Caco-2 (cell line): ENCODE measurements at regions not wholly inside any gene's neighbourhood (a gene's known extent, or its start where the extent isn't known, plus 50 kb on each side); places are given as distances from the start of the nearest gene placed in this dataset.

Experiments used
- BruUV-seq: library from RNA; stranded (reverse); fragments of 400-500 nt; replicated peaks from 2 replicates; lab custom pipeline; 2021; lab: Mats Ljungman, UMichigan
- CTCF ChIA-PET: fragments of 300-600 bp; sonication (Branson Sonifier 250); formaldehyde crosslinking; loops from one replicate; lab custom pipeline; 2022; ENCODE audit warnings: antibody characterized with exemption; lab: Charles Lee
- POLR2A ChIA-PET: fragments of 300-600 bp; sonication (Branson Sonifier 250); formaldehyde crosslinking; loops from one replicate; lab custom pipeline; 2022; ENCODE audit warnings: antibody characterized with exemption; lab: Charles Lee
- DNase-seq, 2 experiments: peaks; one replicate each; pipeline versions ENCODE4 v3.0.0 to v3.0.0-alpha.2; 2020 to 2022
- H3K27me3 ChIP-seq: replicated peaks from 2 replicates; pipeline ENCODE4 v1.6.0; 2011; ENCODE audit warnings: low read length; ENCODE audit not compliant: control insufficient read depth, insufficient read depth
- H3K36me3 ChIP-seq: 2 replicates; pipeline ENCODE4 v1.5.1; 2011; ENCODE audit warnings: low read length; ENCODE audit not compliant: control insufficient read depth, insufficient read depth
- H3K4me1 ChIP-seq: fragments of 250-450 bp; sonication (Bioruptor Pico); 2 replicates; pipeline ENCODE4 v1.5.1; 2020; ENCODE audit warnings: mild to moderate bottlenecking
- H3K4me3 ChIP-seq: 2 replicates; pipeline ENCODE4 v1.5.1; 2011; ENCODE audit warnings: low read depth, mild to moderate bottlenecking, control low read depth, low read length
- H3K9me3 ChIP-seq: fragments of 250-450 bp; sonication (Bioruptor Pico); 2 replicates; pipeline ENCODE4 v1.5.1; 2020; ENCODE audit warnings: mild to moderate bottlenecking, moderate library complexity
- H3K27ac Mint-ChIP-seq: one replicate; pipeline ENCODE4 v1.8.0; 2022; ENCODE audit warnings: mixed read lengths; ENCODE audit not compliant: unreplicated experiment
- H3K27me3 Mint-ChIP-seq: one replicate; pipeline ENCODE4 v1.8.0; 2022; ENCODE audit warnings: mixed read lengths; ENCODE audit not compliant: insufficient read depth, unreplicated experiment
- H3K36me3 Mint-ChIP-seq: one replicate; pipeline ENCODE4 v1.8.0; 2022; ENCODE audit warnings: mild to moderate bottlenecking, mixed read lengths; ENCODE audit not compliant: insufficient read depth, unreplicated experiment
- H3K4me1 Mint-ChIP-seq: one replicate; pipeline ENCODE4 v1.8.0; 2022; ENCODE audit warnings: low read depth, mixed read lengths; ENCODE audit not compliant: unreplicated experiment
- H3K4me3 Mint-ChIP-seq: one replicate; pipeline ENCODE4 v1.8.0; 2022; ENCODE audit warnings: mild to moderate bottlenecking, moderate library complexity, mixed read lengths; ENCODE audit not compliant: unreplicated experiment
- H3K9me3 Mint-ChIP-seq: one replicate; pipeline ENCODE4 v1.8.0; 2022; ENCODE audit warnings: mixed read lengths; ENCODE audit not compliant: unreplicated experiment
- CTCF ChIP-seq, 2 experiments: fragments of 200-600 bp in 1 of 2; IDR thresholded peaks; 1 replicate in 1 of 2; 2 replicates in 1 of 2; pipeline versions ENCODE4 v1.5.1 to v1.8.0; 2011 to 2022; ENCODE audit warnings: antibody characterized with exemption in 1 of 2, control low read depth in 1 of 2, inconsistent platforms in 1 of 2, low read depth in 1 of 2, low read length in 1 of 2, mild to moderate bottlenecking in 1 of 2, moderate library complexity in 1 of 2; ENCODE audit not compliant: insufficient read depth in 1 of 2, severe bottlenecking in 1 of 2, unreplicated experiment in 1 of 2
- intact Hi-C: fragments of 100-400 bp; cut with micrococcal nuclease; formaldehyde crosslinking; loops from one replicate; pipeline ENCODE4 v1.10.0; 2022; ENCODE audit not compliant: unreplicated experiment

- Histone ChIP-seq H3K9me3 (no peaks in the 10 kb centered on the region), H3K4me3 (no peak overlapping the region), H3K4me1 (0 out of 2 replicates have a peak, but pooled peaks cover 7% of the 10 kb centered on the region), H3K36me3 (no peaks in the 10 kb centered on the region), H3K27me3 (no peaks in the 10 kb centered on the region)
- Mint-ChIP-seq H3K9me3 (no peaks in the 10 kb centered on the region), H3K36me3 (no peaks in the 10 kb centered on the region), H3K27ac (no peak overlapping the region), H3K27me3 (no peaks in the 10 kb centered on the region), H3K4me3 (no peak overlapping the region), H3K4me1 (peaks cover 8% of the 10 kb centered on the region)
- DNase-seq = no peak
- POLR2A ChIA-PET = no interaction called here
- no TSS peak for BruUV-seq
- CTCF ChIA-PET = no interaction called here
- TF ChIP-seq CTCF (IDR thresholded peaks at IDR 0.05; ENCODE audit: insufficient read depth in 1 of 2, low read depth in 1 of 2, low read length in 1 of 2, severe bottlenecking in 1 of 2, unreplicated experiment in 1 of 2) = no peak
- intact Hi-C loops = loop anchor here (5.0 kb wide), 1 partner anchor 102 kb away; no protein-coding TSS in a partner anchor
Observed at GRCh38 chr4:100099746-100100145, 90.5 kb downstream of the DDIT4L start.

- TF ChIP-seq CTCF (IDR thresholded peaks at IDR 0.05; ENCODE audit: insufficient read depth in 1 of 2, low read depth in 1 of 2, low read length in 1 of 2, severe bottlenecking in 1 of 2, unreplicated experiment in 1 of 2) = no peak
- ChIA-PET CTCF (no interaction called here), POLR2A (no interaction called here)
- no peaks in the 10 kb centered on the region for H3K36me3 ChIP-seq
- 0 out of 2 replicates have a peak, but pooled peaks cover 7% of the 10 kb centered on the region for H3K4me1 ChIP-seq
- H3K36me3 Mint-ChIP-seq = no peaks in the 10 kb centered on the region
- H3K27me3 ChIP-seq = no peaks in the 10 kb centered on the region
- H3K4me1 Mint-ChIP-seq = peaks cover 8% of the 10 kb centered on the region
- no TSS peak for BruUV-seq
- H3K9me3 ChIP-seq = no peaks in the 10 kb centered on the region
- DNase-seq = no peak
- no peak overlapping the region for H3K4me3 Mint-ChIP-seq
- peak overlapping the region; percentile 27 for H3K27ac Mint-ChIP-seq
- H3K9me3 Mint-ChIP-seq = no peaks in the 10 kb centered on the region
- intact Hi-C loops = loop anchor here (5.0 kb wide), 1 partner anchor 101 kb away; no protein-coding TSS in a partner anchor
- no peak overlapping the region for H3K4me3 ChIP-seq
- H3K27me3 Mint-ChIP-seq = no peaks in the 10 kb centered on the region
Observed at GRCh38 chr4:100098681-100099080, 91.6 kb downstream of the DDIT4L start.

GRCh38 chr4:100098011-100098545, 92.2 kb downstream of the DDIT4L start:
- ChIA-PET CTCF (no interaction called here), POLR2A (no interaction called here)
- Mint-ChIP-seq H3K4me3 (no peak overlapping the region), H3K9me3 (no peaks in the 10 kb centered on the region), H3K27me3 (no peaks in the 10 kb centered on the region), H3K4me1 (peaks cover 8% of the 10 kb centered on the region), H3K27ac (no peak overlapping the region), H3K36me3 (no peaks in the 10 kb centered on the region)
- intact Hi-C loops = loop anchor here (5.0 kb wide), 1 partner anchor 101 kb away; no protein-coding TSS in a partner anchor
- no peaks in the 10 kb centered on the region for H3K9me3 ChIP-seq
- no peak for DNase-seq
- 0 out of 2 replicates have a peak, but pooled peaks cover 7% of the 10 kb centered on the region for H3K4me1 ChIP-seq
- BruUV-seq = no TSS peak
- no peaks in the 10 kb centered on the region for H3K36me3 ChIP-seq
- no peak overlapping the region for H3K4me3 ChIP-seq
- no peak for TF ChIP-seq CTCF (IDR thresholded peaks at IDR 0.05; ENCODE audit: insufficient read depth in 1 of 2, low read depth in 1 of 2, low read length in 1 of 2, severe bottlenecking in 1 of 2, unreplicated experiment in 1 of 2)
- H3K27me3 ChIP-seq = no peaks in the 10 kb centered on the region
